PC-3 (cell line): ENCODE measurements at regions not wholly inside any gene's neighbourhood (a gene's known extent, or its start where the extent isn't known, plus 50 kb on each side); places are given as distances from the start of the nearest gene placed in this dataset.
A peak's percentile ranks its signal among the peaks of the same experiment; 100 is the strongest.

ENCODE experiments used
- ATAC-seq: fragments of 200-7000 bp; cut with Tn5 transposase; 2 replicates; pipeline ENCODE4 v1.9.1; 2020; ENCODE audit warnings: mild to moderate bottlenecking, moderate library complexity
- BruUV-seq: library from RNA; stranded (reverse); fragments of 400-500 nt; replicated peaks from 2 replicates; lab custom pipeline; 2021; lab: Mats Ljungman, UMichigan
- CTCF ChIA-PET: fragments of 300-600 bp; sonication (Branson Sonifier 250); formaldehyde crosslinking; loops from one replicate; lab custom pipeline; 2022; ENCODE audit warnings: antibody characterized with exemption; lab: Charles Lee
- POLR2A ChIA-PET: fragments of 300-600 bp; sonication (Branson Sonifier 250); formaldehyde crosslinking; loops from one replicate; lab custom pipeline; 2022; ENCODE audit warnings: antibody characterized with exemption; ENCODE audit not compliant: unreplicated experiment; lab: Charles Lee
- DNase-seq: peaks from one replicate; pipeline ENCODE4 v3.0.0-alpha.2; 2015
- H2AFZ ChIP-seq: fragments of 300-600 bp; sonication (generic); 2 replicates; pipeline ENCODE4 v1.6.0; 2016; ENCODE audit warnings: antibody characterized with exemption, low read length
- H3F3A ChIP-seq: fragments of 300-600 bp; sonication (generic); one replicate; pipeline ENCODE4 v1.6.0; 2017; ENCODE audit warnings: antibody characterized with exemption, low read length, control low read depth, mild to moderate bottlenecking; ENCODE audit not compliant: unreplicated experiment
- H3K27ac ChIP-seq: fragments of 300-600 bp; sonication (generic); 2 replicates; pipeline ENCODE4 v1.5.1; 2016; ENCODE audit warnings: mild to moderate bottlenecking, low read length
- H3K27me3 ChIP-seq: fragments of 300-600 bp; sonication (generic); 2 replicates; pipeline ENCODE4 v1.6.1; 2016; ENCODE audit warnings: low read length, mixed read lengths
- H3K36me3 ChIP-seq: fragments of 300-600 bp; sonication (generic); 2 replicates; pipeline ENCODE4 v1.6.1; 2016; ENCODE audit warnings: low read depth, mixed run types, low read length, mixed read lengths
- H3K4me1 ChIP-seq: fragments of 300-600 bp; sonication (generic); 2 replicates; pipeline ENCODE4 v1.5.1; 2016; ENCODE audit warnings: low read length; ENCODE audit not compliant: insufficient read depth
- H3K4me2 ChIP-seq: fragments of 300-600 bp; sonication (generic); 2 replicates; pipeline ENCODE4 v1.6.0; 2016; ENCODE audit warnings: low read length
- H3K4me3 ChIP-seq: fragments of 300-600 bp; sonication (generic); 2 replicates; pipeline ENCODE4 v1.5.1; 2016; ENCODE audit warnings: mild to moderate bottlenecking, low read length, mixed read lengths
- H3K79me2 ChIP-seq: fragments of 300-600 bp; sonication (generic); 2 replicates; pipeline ENCODE4 v1.6.1; 2017; ENCODE audit warnings: low read length, mixed read lengths
- H3K9ac ChIP-seq: fragments of 300-600 bp; sonication (generic); 2 replicates; pipeline ENCODE4 v1.6.0; 2016; ENCODE audit warnings: mild to moderate bottlenecking, low read length
- H3K9me2 ChIP-seq: fragments of 300-600 bp; sonication (generic); replicated peaks from 2 replicates; pipeline ENCODE4 v1.6.1; 2016; ENCODE audit warnings: mixed run types, low read length, mixed read lengths
- H3K9me3 ChIP-seq: fragments of 300-600 bp; sonication (generic); 2 replicates; pipeline ENCODE4 v1.6.1; 2016; ENCODE audit warnings: low read length, mixed read lengths
- H4K20me1 ChIP-seq: fragments of 300-600 bp; sonication (generic); 2 replicates; pipeline ENCODE4 v1.6.1; 2016; ENCODE audit warnings: low read length, mixed read lengths
- CTCF ChIP-seq: fragments of 300-600 bp; sonication (generic); conservative IDR thresholded peaks from 2 replicates; pipeline ENCODE4 v1.5.1; 2017; ENCODE audit warnings: antibody characterized with exemption, low read depth, mild to moderate bottlenecking, low read length
- EZH2 ChIP-seq: fragments of 300-600 bp; sonication (generic); IDR thresholded peaks from one replicate; pipeline ENCODE4 v1.6.1; 2017; ENCODE audit warnings: antibody characterized with exemption, mild to moderate bottlenecking, low read length; ENCODE audit not compliant: unreplicated experiment
- EZH2phosphoT487 ChIP-seq: fragments of 300-600 bp; sonication (generic); IDR thresholded peaks from 2 replicates; pipeline ENCODE4 v1.6.1; 2018; ENCODE audit warnings: mild to moderate bottlenecking, antibody characterized with exemption, low read length, borderline replicate concordance
- intact Hi-C: fragments of 100-400 bp; cut with micrococcal nuclease; formaldehyde crosslinking; loops from 2 replicates; pipeline ENCODE4 v1.9.0; 2023

- Histone ChIP-seq H2AFZ (no peak overlapping the region), H3K27ac (peak overlapping the region; percentile 27), H3K27me3 (no peaks in the 10 kb centered on the region), H3K9ac (no peak overlapping the region), H3K9me3 (no peaks in the 10 kb centered on the region), H3K79me2 (no peaks in the 10 kb centered on the region), H3K9me2 (no peaks in the 10 kb centered on the region), H3K4me1 (peaks cover 12% of the 10 kb centered on the region; the same call in 1 of the 2 replicates), H3K4me3 (no peak overlapping the region), H4K20me1 (no peaks in the 10 kb centered on the region), H3K36me3 (no peaks in the 10 kb centered on the region), H3F3A (no peaks in the 10 kb centered on the region), H3K4me2 (no peak overlapping the region)
- ATAC-seq, result no peak; the same call in 1 of the 2 replicates
- POLR2A ChIA-PET, result no interaction called here
- no TSS peak for BruUV-seq
- CTCF ChIA-PET, result interaction anchor here (0.6 kb wide), 1 partner anchor 54 kb away, joined by 3 read pairs; no protein-coding TSS in a partner anchor
- intact Hi-C loops, result no loop called here
- TF ChIP-seq EZH2 (no peak), CTCF (no peak), EZH2phosphoT487 (no peak)
- peak; percentile 41 for DNase-seq
These were observed 168.8 kb downstream of the HDGFL1 start for GRCh38 chr6:22738194-22738593.

GRCh38 chr6:22747571-22747970 is 178.2 kb downstream of the HDGFL1 start:
- Histone ChIP-seq H3K9me3 (no peaks in the 10 kb centered on the region), H2AFZ (no peak overlapping the region), H3K4me1 (0 out of 2 replicates have a peak, but pooled peaks cover 8% of the 10 kb centered on the region), H3K27ac (no peak overlapping the region), H3K27me3 (no peaks in the 10 kb centered on the region), H3K36me3 (no peaks in the 10 kb centered on the region), H3K9ac (no peak overlapping the region), H3K9me2 (no peaks in the 10 kb centered on the region), H4K20me1 (no peaks in the 10 kb centered on the region), H3F3A (no peaks in the 10 kb centered on the region), H3K4me2 (no peak overlapping the region), H3K4me3 (no peak overlapping the region), H3K79me2 (no peaks in the 10 kb centered on the region)
- CTCF ChIA-PET, result no interaction called here
- TF ChIP-seq EZH2phosphoT487 (no peak), EZH2 (no peak), CTCF (no peak)
- intact Hi-C loops, result no loop called here
- no TSS peak for BruUV-seq
- ATAC-seq (no peak), DNase-seq (no peak)
- POLR2A ChIA-PET, result no interaction called here

DNA sequence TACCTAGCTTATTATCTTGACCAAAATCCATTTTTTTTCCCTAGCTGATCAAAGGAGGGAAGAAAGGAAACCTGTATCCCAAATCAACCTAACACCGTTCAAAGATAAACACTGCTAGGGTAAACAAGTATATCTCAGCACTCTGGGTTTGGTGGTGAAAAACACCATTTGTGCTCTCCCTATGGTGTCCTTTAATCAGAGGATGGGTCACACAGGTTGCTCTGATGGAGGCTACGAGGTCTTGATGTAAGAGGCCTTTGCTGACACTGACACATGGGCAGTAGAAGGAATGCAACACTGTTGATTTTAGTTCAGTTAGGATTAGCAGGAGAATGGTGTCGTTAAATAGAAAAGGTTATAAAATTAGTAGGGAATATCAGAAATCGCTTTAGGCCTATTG is 179.3 kb downstream of the HDGFL1 start:
- Histone ChIP-seq H3K9me3 (no peaks in the 10 kb centered on the region), H4K20me1 (no peaks in the 10 kb centered on the region), H3K4me1 (peaks cover 8% of the 10 kb centered on the region; the same call in 1 of the 2 replicates), H3K9me2 (no peaks in the 10 kb centered on the region), H3F3A (no peaks in the 10 kb centered on the region), H3K4me3 (no peak overlapping the region), H3K4me2 (no peak overlapping the region), H3K27me3 (no peaks in the 10 kb centered on the region), H3K27ac (no peak overlapping the region), H2AFZ (no peak overlapping the region), H3K79me2 (no peaks in the 10 kb centered on the region), H3K9ac (no peak overlapping the region), H3K36me3 (no peaks in the 10 kb centered on the region)
- ChIA-PET POLR2A (no interaction called here), CTCF (no interaction called here)
- intact Hi-C loops, result no loop called here
- BruUV-seq, result no TSS peak
- ATAC-seq (no peak), DNase-seq (no peak)
- TF ChIP-seq EZH2, result no peak
- no peak for TF ChIP-seq EZH2phosphoT487
- TF ChIP-seq CTCF, result no peak
